PC-3 (cell line): ENCODE measurements at regions not wholly inside any gene's neighbourhood (a gene's known extent, or its start where the extent isn't known, plus 50 kb on each side); places are given as distances from the start of the nearest gene placed in this dataset.

Source experiments
- CTCF ChIP-seq: fragments of 300-600 bp; sonication (generic); conservative IDR thresholded peaks from 2 replicates; pipeline ENCODE4 v1.5.1; 2017; ENCODE audit warnings: antibody characterized with exemption, low read depth, mild to moderate bottlenecking, low read length
- EZH2phosphoT487 ChIP-seq: fragments of 300-600 bp; sonication (generic); IDR thresholded peaks from 2 replicates; pipeline ENCODE4 v1.6.1; 2018; ENCODE audit warnings: mild to moderate bottlenecking, antibody characterized with exemption, low read length, borderline replicate concordance

GRCh38 chr5:165617491-165617890 is 2112.1 kb downstream of the MAT2B start:
- TF ChIP-seq CTCF = no peak
- TF ChIP-seq EZH2phosphoT487 = no peak
